HuH-7 (cell line): ENCODE measurements at regions not wholly inside any gene's neighbourhood (a gene's known extent, or its start where the extent isn't known, plus 50 kb on each side); places are given as distances from the start of the nearest gene placed in this dataset.
"Not testable (repeated sequence)": the region's sequence is repeated elsewhere in the genome, so short reads cannot be mapped to it uniquely, and the experiment has no call there.

Source experiments
- DNase-seq: peaks from one replicate; pipeline ENCODE4 v3.0.0; 2011; ENCODE audit warnings: low spot score

GRCh38 chr4:77525538-77525937, 80.1 kb upstream of the CXCL13 start:
- no peak for DNase-seq

GRCh38 chr4:77527900-77528299, 77.7 kb upstream of the CXCL13 start:
- DNase-seq = not testable (repeated sequence)

- DNase-seq = no peak
Observed at GRCh38 chr4:77538144-77538543, 67.5 kb upstream of the CXCL13 start.

GRCh38 chr4:77538574-77539157, 67.0 kb upstream of the CXCL13 start:
- DNase-seq = no peak
